GM13976 (cell line): ENCODE measurements at regions not wholly inside any gene's neighbourhood (a gene's known extent, or its start where the extent isn't known, plus 50 kb on each side); places are given as distances from the start of the nearest gene placed in this dataset.
"Not testable (repeated sequence)": the region's sequence is repeated elsewhere in the genome, so short reads cannot be mapped to it uniquely, and the experiment has no call there.

Experiments used
- DNase-seq: peaks from one replicate; pipeline ENCODE4 v3.0.0; 2012; ENCODE audit warnings: low spot score
- in situ Hi-C: fragments of 300-500 bp; cut with MboI; formaldehyde crosslinking; loops from one replicate; pipeline ENCODE4 v1.12.0; 2022; ENCODE audit warnings: low sequenced_read_pairs, mixed read lengths, inconsistent platforms; ENCODE audit not compliant: unreplicated experiment
- TF ChIP-seq, protein P1 (sequence below): IDR thresholded peaks from 2 replicates; pipeline ENCODE4 v1.5.1; 2012; ENCODE audit warnings: borderline replicate concordance, mild to moderate bottlenecking; ENCODE audit not compliant: insufficient read depth; ENCODE audit errors: extremely low read depth, missing control alignments, control extremely low read depth

DNA sequence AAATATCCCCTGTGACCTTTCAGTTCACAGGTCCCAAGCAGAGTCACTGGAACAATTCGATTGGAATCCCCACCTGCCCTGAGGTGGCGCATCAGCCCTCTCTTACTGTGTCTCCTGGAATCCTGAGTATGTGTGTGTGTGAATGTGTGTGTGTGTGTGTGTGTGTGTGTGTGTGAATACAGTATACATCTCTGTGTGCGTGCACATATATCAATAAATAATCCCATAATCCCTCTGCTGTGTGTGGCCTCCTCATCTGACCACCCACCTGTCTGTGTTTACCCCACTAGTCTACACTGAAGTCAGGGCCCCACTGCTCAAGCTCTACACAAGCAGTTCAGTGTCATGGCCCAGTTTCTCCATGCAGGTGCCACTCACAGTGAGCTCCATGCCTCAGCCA is 187.4 kb downstream of the ERCC6L2 start:
- in situ Hi-C loops: no loop called here
- DNase-seq: no peak
- TF ChIP-seq, protein P1, sequence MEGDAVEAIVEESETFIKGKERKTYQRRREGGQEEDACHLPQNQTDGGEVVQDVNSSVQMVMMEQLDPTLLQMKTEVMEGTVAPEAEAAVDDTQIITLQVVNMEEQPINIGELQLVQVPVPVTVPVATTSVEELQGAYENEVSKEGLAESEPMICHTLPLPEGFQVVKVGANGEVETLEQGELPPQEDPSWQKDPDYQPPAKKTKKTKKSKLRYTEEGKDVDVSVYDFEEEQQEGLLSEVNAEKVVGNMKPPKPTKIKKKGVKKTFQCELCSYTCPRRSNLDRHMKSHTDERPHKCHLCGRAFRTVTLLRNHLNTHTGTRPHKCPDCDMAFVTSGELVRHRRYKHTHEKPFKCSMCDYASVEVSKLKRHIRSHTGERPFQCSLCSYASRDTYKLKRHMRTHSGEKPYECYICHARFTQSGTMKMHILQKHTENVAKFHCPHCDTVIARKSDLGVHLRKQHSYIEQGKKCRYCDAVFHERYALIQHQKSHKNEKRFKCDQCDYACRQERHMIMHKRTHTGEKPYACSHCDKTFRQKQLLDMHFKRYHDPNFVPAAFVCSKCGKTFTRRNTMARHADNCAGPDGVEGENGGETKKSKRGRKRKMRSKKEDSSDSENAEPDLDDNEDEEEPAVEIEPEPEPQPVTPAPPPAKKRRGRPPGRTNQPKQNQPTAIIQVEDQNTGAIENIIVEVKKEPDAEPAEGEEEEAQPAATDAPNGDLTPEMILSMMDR: no peak

DNA sequence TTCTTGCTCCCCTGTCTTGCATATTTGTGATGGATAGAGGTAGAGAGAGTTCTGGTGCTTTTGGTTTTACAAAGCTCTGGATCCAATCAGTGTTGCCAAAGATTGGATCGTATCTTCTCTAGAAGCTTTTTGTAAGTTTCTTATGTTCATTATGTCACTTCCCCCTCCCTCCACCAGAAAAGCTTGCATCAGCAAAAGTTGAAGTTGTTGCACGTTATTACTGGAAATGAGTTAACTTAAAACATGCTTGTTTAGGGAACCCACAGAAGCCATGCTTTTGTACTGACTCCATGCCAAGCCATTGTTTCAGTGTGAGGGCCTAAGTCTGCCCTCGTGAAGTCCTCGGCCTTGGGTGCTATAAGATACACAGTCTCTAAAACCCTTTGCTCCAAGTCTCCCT is 186.5 kb downstream of the ERCC6L2 start:
- TF ChIP-seq, protein P1: no peak
- no peak for DNase-seq
- in situ Hi-C loops: no loop called here

DNA sequence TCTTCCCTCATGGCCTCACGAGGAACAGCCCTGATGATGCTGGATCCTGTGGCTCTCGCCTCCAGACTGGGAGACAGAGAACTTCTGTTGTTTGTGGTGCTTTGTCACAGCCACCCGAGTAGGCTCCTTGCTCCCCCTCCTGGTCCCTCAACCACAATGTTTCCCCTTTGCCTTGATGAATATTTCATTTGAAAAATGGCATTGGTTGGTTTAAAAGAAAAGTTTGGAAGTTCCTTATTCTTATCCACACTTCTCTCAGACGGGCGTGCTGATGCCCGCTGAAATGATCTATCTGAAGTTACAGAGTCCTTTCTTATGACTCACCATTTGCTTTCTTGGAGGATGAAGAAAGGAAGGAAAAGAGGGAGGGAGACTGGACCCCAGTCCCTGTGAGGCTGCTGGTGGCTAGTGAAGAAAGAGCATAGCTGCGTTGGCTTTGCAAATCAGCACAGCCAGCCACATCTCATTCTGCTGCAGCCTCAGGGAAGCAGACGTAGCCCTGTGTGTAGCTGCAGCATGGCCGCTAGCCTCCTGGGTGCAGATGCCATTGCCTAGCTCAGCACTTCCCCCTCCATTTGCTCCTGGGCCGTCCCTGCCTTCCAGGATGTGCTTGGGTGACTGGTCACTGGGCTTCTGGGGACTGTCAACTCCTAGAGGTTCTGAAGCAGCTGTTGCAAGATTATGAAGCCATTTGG is 185.9 kb downstream of the ERCC6L2 start:
- TF ChIP-seq, protein P1: peak; percentile 16
- no peak for DNase-seq
- in situ Hi-C loops: no loop called here

DNA sequence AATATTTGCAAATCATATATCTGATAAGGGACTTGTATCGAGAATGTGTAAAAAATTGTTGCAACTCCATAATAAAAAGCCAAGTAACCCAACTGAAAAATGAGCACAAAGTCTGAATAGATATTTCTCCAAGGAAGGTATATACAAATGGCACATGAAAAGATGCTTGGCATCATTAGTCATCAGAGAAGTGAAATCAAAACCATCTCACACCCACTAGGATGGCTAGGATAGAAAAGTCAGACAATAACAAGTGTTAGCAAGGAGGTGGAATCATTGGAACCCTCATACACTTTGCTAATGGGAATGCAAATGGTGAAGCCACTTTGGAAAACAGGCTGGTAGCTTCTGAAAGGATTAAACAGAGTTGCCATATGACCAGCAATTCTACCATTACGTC is 182.7 kb downstream of the ERCC6L2 start:
- DNase-seq: no peak
- TF ChIP-seq, protein P1: no peak
- in situ Hi-C loops: no loop called here

DNA sequence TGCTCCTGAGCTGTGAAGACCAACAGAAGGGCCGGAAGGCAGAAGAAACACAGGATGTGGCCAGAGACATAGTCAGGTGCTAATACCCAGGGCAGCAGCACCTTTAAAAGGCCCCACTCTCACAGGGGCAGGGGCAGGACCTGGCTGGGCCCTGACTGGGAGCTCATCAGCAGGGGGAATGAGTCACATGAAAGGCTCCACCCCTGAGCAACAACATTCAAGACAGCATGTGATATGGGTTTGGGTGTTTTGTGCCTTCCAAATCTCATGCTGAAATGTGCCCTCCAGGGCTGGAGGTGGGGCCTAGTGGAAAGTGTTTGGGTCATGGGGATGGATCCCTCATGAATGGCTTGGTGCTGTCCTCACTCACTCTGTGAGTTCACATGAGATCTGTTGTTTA is 181.7 kb downstream of the ERCC6L2 start:
- TF ChIP-seq, protein P1: no peak
- DNase-seq: no peak
- in situ Hi-C loops: no loop called here

DNA sequence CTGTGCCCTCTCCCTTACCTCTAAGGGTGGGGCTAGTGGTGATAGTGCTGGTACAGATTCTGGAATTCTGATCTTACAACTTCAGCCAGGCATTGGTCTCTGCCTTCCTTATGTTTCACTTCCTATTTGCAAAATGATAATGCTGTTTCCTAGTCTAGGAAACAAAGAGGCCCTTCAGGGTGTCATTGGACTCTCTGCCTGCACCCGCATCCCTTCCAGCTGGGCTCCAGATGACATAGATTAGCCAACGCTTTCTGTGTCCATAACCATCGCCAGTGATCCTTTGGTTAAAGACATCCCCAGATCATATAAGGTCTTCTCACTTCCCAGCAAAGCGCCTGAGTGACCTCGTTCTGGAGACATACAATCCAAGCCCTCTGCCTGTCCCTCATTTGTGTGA is 180.7 kb downstream of the ERCC6L2 start:
- no peak for DNase-seq
- TF ChIP-seq, protein P1: no peak
- in situ Hi-C loops: no loop called here

DNA sequence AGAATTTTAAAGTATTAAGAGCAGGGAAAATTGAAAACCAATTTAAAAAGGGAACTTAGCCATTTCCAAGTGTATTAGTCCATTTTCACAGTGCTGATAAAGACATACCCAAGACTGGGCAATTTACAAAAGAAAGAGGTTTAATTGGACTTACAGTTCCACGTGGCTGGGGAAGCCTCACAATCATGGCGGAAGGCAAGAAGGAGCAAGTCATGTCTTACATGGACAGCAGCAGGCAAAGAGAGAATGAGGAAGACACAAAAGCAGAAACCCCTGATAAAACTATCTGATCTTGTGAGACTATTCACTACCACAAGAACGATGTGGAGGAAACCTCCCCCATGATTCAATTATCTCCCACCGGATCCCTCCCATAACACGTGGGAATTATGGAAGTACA is 178.8 kb downstream of the ERCC6L2 start:
- DNase-seq, in situ Hi-C loops: not testable (repeated sequence)
